H9 (cell line): ENCODE measurements at regions not wholly inside any gene's neighbourhood (a gene's known extent, or its start where the extent isn't known, plus 50 kb on each side); places are given as distances from the start of the nearest gene placed in this dataset.

Source experiments
- DNase-seq: peaks from one replicate; pipeline ENCODE4 v3.0.0-alpha.2; 2017
- H2AFZ ChIP-seq: one replicate; pipeline ENCODE4 v1.6.1; 2013; ENCODE audit warnings: mild to moderate bottlenecking, low read length, control low read depth, moderate library complexity
- H2AK5ac ChIP-seq: 2 replicates; pipeline ENCODE4 v1.6.1; 2013; ENCODE audit warnings: low read length, control low read depth, mixed read lengths; ENCODE audit not compliant: insufficient read length
- H2BK120ac ChIP-seq: one replicate; pipeline ENCODE4 v1.6.1; 2013; ENCODE audit warnings: low read depth, mild to moderate bottlenecking, low read length, control low read depth, inconsistent platforms; ENCODE audit not compliant: poor library complexity, severe bottlenecking
- H2BK12ac ChIP-seq: 2 replicates; pipeline ENCODE4 v1.6.1; 2013; ENCODE audit warnings: low read length, control low read depth, mixed read lengths, low read depth; ENCODE audit not compliant: insufficient read length
- H2BK15ac ChIP-seq: 2 replicates; pipeline ENCODE4 v1.6.1; 2013; ENCODE audit warnings: low read depth, low read length, control low read depth
- H2BK20ac ChIP-seq: one replicate; pipeline ENCODE4 v1.6.1; 2013; ENCODE audit warnings: low read depth, mild to moderate bottlenecking, low read length, control low read depth, inconsistent platforms; ENCODE audit not compliant: poor library complexity, severe bottlenecking
- H2BK5ac ChIP-seq: 2 replicates; pipeline ENCODE4 v1.6.1; 2013; ENCODE audit warnings: low read length, control low read depth, mixed read lengths; ENCODE audit not compliant: insufficient read length
- H3K14ac ChIP-seq: 2 replicates; pipeline ENCODE4 v1.6.1; 2013; ENCODE audit warnings: low read length, control low read depth; ENCODE audit not compliant: insufficient read depth
- H3K18ac ChIP-seq: 2 replicates; pipeline ENCODE4 v1.6.1; 2013; ENCODE audit warnings: low read depth, mild to moderate bottlenecking, mixed read lengths, low read length, control low read depth; ENCODE audit not compliant: insufficient read length
- H3K23ac ChIP-seq: 2 replicates; pipeline ENCODE4 v1.6.1; 2013; ENCODE audit warnings: low read length, control low read depth, mixed read lengths, low read depth; ENCODE audit not compliant: insufficient read length
- H3K23me2 ChIP-seq: 2 replicates; pipeline ENCODE4 v1.6.1; 2013; ENCODE audit warnings: low read depth, mild to moderate bottlenecking, mixed read lengths, low read length, control low read depth; ENCODE audit not compliant: insufficient read length, poor library complexity, severe bottlenecking
- H3K27ac ChIP-seq: 2 replicates; pipeline ENCODE4 v1.5.1; 2013; ENCODE audit warnings: low read length, control low read depth, mixed read lengths, low read depth; ENCODE audit not compliant: insufficient read length
- H3K27me3 ChIP-seq: 2 replicates; pipeline ENCODE4 v1.6.1; 2013; ENCODE audit warnings: low read length, control low read depth, inconsistent platforms; ENCODE audit not compliant: insufficient read depth
- H3K4ac ChIP-seq: 2 replicates; pipeline ENCODE4 v1.6.1; 2013; ENCODE audit warnings: low read depth, mild to moderate bottlenecking, control low read depth, inconsistent platforms, low read length, moderate library complexity
- H3K4me1 ChIP-seq: 2 replicates; pipeline ENCODE4 v1.6.1; 2013; ENCODE audit warnings: low read length, control low read depth, inconsistent platforms; ENCODE audit not compliant: insufficient read depth
- H3K4me2 ChIP-seq: 2 replicates; pipeline ENCODE4 v1.6.1; 2013; ENCODE audit warnings: low read length, control low read depth, mixed read lengths; ENCODE audit not compliant: insufficient read length, insufficient read depth
- H3K56ac ChIP-seq: 2 replicates; pipeline ENCODE4 v1.6.1; 2013; ENCODE audit warnings: low read depth, mild to moderate bottlenecking, mixed read lengths, low read length, control low read depth; ENCODE audit not compliant: insufficient read length
- H3K79me1 ChIP-seq: 2 replicates; pipeline ENCODE4 v1.6.1; 2013; ENCODE audit warnings: low read depth, mild to moderate bottlenecking, moderate library complexity, low read length, control low read depth, inconsistent platforms; ENCODE audit not compliant: insufficient read depth, poor library complexity, severe bottlenecking
- H3K79me2 ChIP-seq: 2 replicates; pipeline ENCODE4 v1.6.1; 2013; ENCODE audit warnings: low read length, control low read depth, inconsistent platforms; ENCODE audit not compliant: insufficient read depth
- H3K9ac ChIP-seq: 2 replicates; pipeline ENCODE4 v1.6.1; 2013; ENCODE audit warnings: low read length, control low read depth, mixed read lengths; ENCODE audit not compliant: insufficient read length; ENCODE audit errors: extremely low read depth
- H3K9me3 ChIP-seq: one replicate; pipeline ENCODE4 v1.6.1; 2013; ENCODE audit warnings: low read depth, low read length, inconsistent platforms; ENCODE audit not compliant: control insufficient read depth
- H3T11ph ChIP-seq: one replicate; pipeline ENCODE4 v1.6.1; 2013; ENCODE audit warnings: mild to moderate bottlenecking, low read length, control low read depth, inconsistent platforms
- H4K20me1 ChIP-seq: one replicate; pipeline ENCODE4 v1.6.1; 2013; ENCODE audit not compliant: control insufficient read depth, insufficient read length, insufficient read depth
- H4K5ac ChIP-seq: 2 replicates; pipeline ENCODE4 v1.6.1; 2013; ENCODE audit warnings: low read depth, mild to moderate bottlenecking, mixed read lengths, low read length, control low read depth; ENCODE audit not compliant: insufficient read length
- H4K8ac ChIP-seq: replicated peaks from 2 replicates; pipeline ENCODE4 v1.6.1; 2013; ENCODE audit warnings: low read length, control low read depth, mixed read lengths, low read depth; ENCODE audit not compliant: insufficient read length
- H4K91ac ChIP-seq: 2 replicates; pipeline ENCODE4 v1.6.1; 2013; ENCODE audit warnings: low read depth, mild to moderate bottlenecking, moderate library complexity, mixed read lengths, low read length, control low read depth; ENCODE audit not compliant: insufficient read length
- H3K27ac Mint-ChIP-seq, 3 experiments: 2 replicates in 2 of 3; 3 replicates in 1 of 3; pipeline ENCODE4 v1.8.0; 2020 to 2021; ENCODE audit warnings: mixed read lengths in 3 of 3, mild to moderate bottlenecking in 1 of 3, moderate library complexity in 1 of 3
- H3K27me3 Mint-ChIP-seq: 2 replicates; pipeline ENCODE4 v1.8.0; 2021; ENCODE audit warnings: low read depth, mild to moderate bottlenecking, moderate library complexity, mixed read lengths
- H3K36me3 Mint-ChIP-seq, 3 experiments: 2 replicates in 2 of 3; 3 replicates in 1 of 3; pipeline ENCODE4 v1.8.0; 2020 to 2021; ENCODE audit warnings: low read depth in 3 of 3, mixed read lengths in 3 of 3; ENCODE audit not compliant: insufficient read depth in 1 of 3
- H3K4me1 Mint-ChIP-seq, 2 experiments: 2 replicates each; pipeline ENCODE4 v1.8.0; 2020; ENCODE audit warnings: mixed read lengths in 2 of 2
- H3K4me3 Mint-ChIP-seq, 2 experiments: 2 replicates in 1 of 2; 3 replicates in 1 of 2; pipeline ENCODE4 v1.8.0; 2020 to 2021; ENCODE audit warnings: mild to moderate bottlenecking in 2 of 2, mixed read lengths in 2 of 2, moderate library complexity in 1 of 2
- H3K9me3 Mint-ChIP-seq, 2 experiments: 2 replicates in 1 of 2; 3 replicates in 1 of 2; pipeline ENCODE4 v1.8.0; 2020; ENCODE audit warnings: mild to moderate bottlenecking in 2 of 2, mixed read lengths in 2 of 2, moderate library complexity in 1 of 2
- WGBS: extraction: QIAGEN DNeasy Blood & Tissue Kit; methylation state at CpG from one replicate; pipeline ENCODE4 v1.1.7; 2013; ENCODE audit warnings: missing lambda C conversion rate, low lambda C conversion rate, mixed read lengths; ENCODE audit not compliant: insufficient read length; ENCODE audit errors: extremely low coverage; 5-methylcytosine and 5-hydroxymethylcytosine counted together
- TF ChIP-seq, protein P1 (sequence below): fragments of 200-600 bp; sonication (generic); conservative IDR thresholded peaks from 3 replicates; pipeline ENCODE4 v1.8.0; 2021; ENCODE audit warnings: antibody characterized with exemption, mild to moderate bottlenecking

DNA sequence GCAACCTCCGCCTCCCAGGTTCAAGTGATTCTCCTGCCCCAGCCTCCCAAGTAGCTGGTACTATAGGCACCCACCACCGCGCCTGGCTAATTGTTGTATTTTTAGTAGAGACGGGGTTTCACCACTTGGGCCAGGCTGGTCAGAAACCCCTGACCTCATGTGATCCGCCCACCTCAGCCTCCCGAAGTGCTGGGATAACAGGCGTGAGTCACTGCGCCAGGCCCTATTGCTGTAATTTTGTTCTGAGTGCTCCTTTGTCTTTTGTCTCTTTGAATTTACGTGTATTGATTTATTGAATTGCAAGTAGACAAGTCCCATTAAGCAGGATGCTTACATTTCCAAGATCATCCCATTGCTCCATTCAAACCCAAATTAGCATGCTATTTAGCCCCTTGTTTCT lies 186.7 kb downstream of the MSX2 start:
- Histone ChIP-seq H2BK20ac (no peak overlapping the region), H2AFZ (no peak overlapping the region), H4K5ac (no peak overlapping the region), H2BK5ac (no peak overlapping the region), H3K4me2 (no peak overlapping the region), H4K91ac (no peak overlapping the region), H3K27ac (no peak overlapping the region), H3K4me1 (no peaks in the 10 kb centered on the region; the same call in 1 of the 2 replicates), H3K79me1 (no peaks in the 10 kb centered on the region), H4K20me1 (no peaks in the 10 kb centered on the region), H2BK120ac (no peak overlapping the region), H3K56ac (no peak overlapping the region), H3K9ac (no peak overlapping the region), H3T11ph (no peak overlapping the region), H2BK12ac (no peak overlapping the region), H3K9me3 (no peaks in the 10 kb centered on the region), H2BK15ac (no peak overlapping the region), H3K23ac (no peak overlapping the region), H3K14ac (no peak overlapping the region), H2AK5ac (no peak overlapping the region), H3K18ac (no peak overlapping the region), H3K4ac (no peak overlapping the region), H3K79me2 (no peaks in the 10 kb centered on the region), H4K8ac (no peak overlapping the region), H3K27me3 (no peaks in the 10 kb centered on the region), H3K23me2 (no peaks in the 10 kb centered on the region)
- no peak for DNase-seq
- peaks cover 0 to 6% of the 10 kb centered on the region in 2 experiments; a peak in 2 of 5 replicates for H3K9me3 Mint-ChIP-seq
- H3K27me3 Mint-ChIP-seq, result peaks cover 20% of the 10 kb centered on the region
- whole genome bisulfite sequencing, result no CpG with 5 or more reads among the region's 9 CpGs
- TF ChIP-seq, protein P1, sequence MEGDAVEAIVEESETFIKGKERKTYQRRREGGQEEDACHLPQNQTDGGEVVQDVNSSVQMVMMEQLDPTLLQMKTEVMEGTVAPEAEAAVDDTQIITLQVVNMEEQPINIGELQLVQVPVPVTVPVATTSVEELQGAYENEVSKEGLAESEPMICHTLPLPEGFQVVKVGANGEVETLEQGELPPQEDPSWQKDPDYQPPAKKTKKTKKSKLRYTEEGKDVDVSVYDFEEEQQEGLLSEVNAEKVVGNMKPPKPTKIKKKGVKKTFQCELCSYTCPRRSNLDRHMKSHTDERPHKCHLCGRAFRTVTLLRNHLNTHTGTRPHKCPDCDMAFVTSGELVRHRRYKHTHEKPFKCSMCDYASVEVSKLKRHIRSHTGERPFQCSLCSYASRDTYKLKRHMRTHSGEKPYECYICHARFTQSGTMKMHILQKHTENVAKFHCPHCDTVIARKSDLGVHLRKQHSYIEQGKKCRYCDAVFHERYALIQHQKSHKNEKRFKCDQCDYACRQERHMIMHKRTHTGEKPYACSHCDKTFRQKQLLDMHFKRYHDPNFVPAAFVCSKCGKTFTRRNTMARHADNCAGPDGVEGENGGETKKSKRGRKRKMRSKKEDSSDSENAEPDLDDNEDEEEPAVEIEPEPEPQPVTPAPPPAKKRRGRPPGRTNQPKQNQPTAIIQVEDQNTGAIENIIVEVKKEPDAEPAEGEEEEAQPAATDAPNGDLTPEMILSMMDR, result no peak
- H3K27ac Mint-ChIP-seq, result no peak overlapping the region
- no peaks in the 10 kb centered on the region for H3K36me3 Mint-ChIP-seq
- no peak overlapping the region for H3K4me3 Mint-ChIP-seq
- peaks cover 8 to 18% of the 10 kb centered on the region in 2 experiments for H3K4me1 Mint-ChIP-seq
